Upper lobe of left lung (tissue), 6 donors: ENCODE measurements at regions not wholly inside any gene's neighbourhood (a gene's known extent, or its start where the extent isn't known, plus 50 kb on each side); places are given as distances from the start of the nearest gene placed in this dataset.

Experiments
- ATAC-seq, 2 donors: fragments of 200-7000 bp; cut with Tn5 transposase; one replicate each; pipeline ENCODE4 v1.9.1; 2022; ENCODE audit warnings: mild to moderate bottlenecking in 2 of 2, moderate library complexity in 2 of 2; ENCODE audit not compliant: low FRiP score in 2 of 2
- DNase-seq, 2 donors: peaks; one replicate each; pipeline ENCODE4 v3.0.0-alpha.2; 2019 to 2020
- H3K27ac ChIP-seq, 4 donors: fragments of 200-600 bp; sonication (generic); one replicate each; pipeline ENCODE4 v1.5.1; 2016 to 2019
- H3K27me3 ChIP-seq, 4 donors: fragments of 200-600 bp; sonication (generic); one replicate each; pipeline ENCODE4 v1.5.1; 2017 to 2019
- H3K36me3 ChIP-seq, 4 donors: fragments of 200-600 bp; sonication (generic); one replicate each; pipeline ENCODE4 v1.5.1; 2016 to 2019
- H3K4me1 ChIP-seq, 4 donors: fragments of 200-600 bp; sonication (generic); one replicate each; pipeline ENCODE4 v1.5.1; 2018 to 2019
- H3K4me3 ChIP-seq, 4 donors: fragments of 200-600 bp; sonication (generic); one replicate each; pipeline ENCODE4 v1.5.1; 2017 to 2019; ENCODE audit warnings: mild to moderate bottlenecking in 2 of 4, moderate library complexity in 1 of 4
- H3K9me3 ChIP-seq, 4 donors: fragments of 200-600 bp; sonication (generic); one replicate each; pipeline ENCODE4 v1.5.1; 2018 to 2019
- CTCF ChIP-seq, 6 experiments: fragments of 450-650 bp in 4 of 6; fragments of 200-600 bp in 2 of 6; sonication (generic) in 2 of 6; IDR thresholded peaks; one replicate each; pipeline ENCODE4 v1.5.1; 2016 to 2019; ENCODE audit warnings: antibody characterized with exemption in 6 of 6
- EP300 ChIP-seq, 4 donors: sonication (generic); formaldehyde crosslinking; IDR thresholded peaks; one replicate each; pipeline ENCODE4 v1.5.1; 2017; ENCODE audit warnings: antibody characterized with exemption in 4 of 4, control low read depth in 2 of 4
- POLR2A ChIP-seq, 4 donors: fragments of 450-650 bp; IDR thresholded peaks; one replicate each; pipeline ENCODE4 v1.5.1; 2016 to 2017; ENCODE audit warnings: antibody characterized with exemption in 4 of 4, mild to moderate bottlenecking in 2 of 4
- POLR2AphosphoS5 ChIP-seq, 2 donors: sonication (generic); formaldehyde crosslinking; IDR thresholded peaks; one replicate each; pipeline ENCODE4 v1.5.1; 2017; ENCODE audit warnings: antibody characterized with exemption in 2 of 2
- WGBS, 2 donors: methylation state at CpG; one replicate each; pipeline ENCODE4 v1.1.5; 2017 to 2018; 5-methylcytosine and 5-hydroxymethylcytosine counted together
- donor health status: DM: no; HTN: no; CAD: no; lungs with moderate emphysema.
- donor health status: DM: no; HTN: yes; CAD: no; lungs with severe emphysema.

GRCh38 chr4:107314156-107314555, 278.0 kb upstream of the DKK2 start:
- TF ChIP-seq EP300 (IDR thresholded peaks at IDR 0.05) (no peak), CTCF (IDR thresholded peaks at IDR 0.05) (no peak), POLR2A (IDR thresholded peaks at IDR 0.05) (no peak), POLR2AphosphoS5 (IDR thresholded peaks at IDR 0.05) (no peak)
- no peak for DNase-seq

DNA sequence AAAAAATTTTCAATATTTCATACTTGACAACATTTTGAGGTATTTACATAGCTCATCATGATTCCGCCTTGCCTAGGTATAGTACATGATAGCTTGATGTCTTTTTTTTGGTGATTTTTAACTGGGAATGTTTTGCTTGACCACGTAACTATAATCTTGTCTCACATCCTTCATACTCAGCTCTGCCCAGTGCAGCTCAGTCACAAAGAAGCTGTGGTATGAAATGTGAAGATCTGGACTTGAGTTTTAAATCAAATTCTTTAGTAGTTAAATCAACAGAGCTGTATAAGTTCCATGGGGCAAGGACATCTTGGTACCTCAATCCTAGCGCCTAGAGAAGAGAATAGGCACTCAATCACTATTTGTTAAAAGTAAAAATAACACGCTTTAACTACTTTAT, 276.3 kb upstream of the DKK2 start:
- no peak for DNase-seq
- Histone ChIP-seq H3K4me1 (no peaks in the 10 kb centered on the region), H3K4me3 (no peak overlapping the region), H3K9me3 (no peaks in the 10 kb centered on the region), H3K27me3 (no peaks in the 10 kb centered on the region), H3K36me3 (no peaks in the 10 kb centered on the region), H3K27ac (no peak overlapping the region)
- 85 to 87% methylated on average over 4 of the region's 4 CpGs for WGBS, 2 donors
- TF ChIP-seq POLR2AphosphoS5 (IDR thresholded peaks at IDR 0.05) (no peak), CTCF (IDR thresholded peaks at IDR 0.05) (no peak), POLR2A (IDR thresholded peaks at IDR 0.05) (no peak), EP300 (IDR thresholded peaks at IDR 0.05) (no peak)
- ATAC-seq = no peak

More at GRCh38 chr4:107314156-107314555, 278.0 kb upstream of the DKK2 start:
- H3K36me3 ChIP-seq = no peaks in the 10 kb centered on the region
- no peak overlapping the region for H3K4me3 ChIP-seq
- WGBS, 2 donors = 83 to 89% methylated on average over 1 of the region's 1 CpG
- no peaks in the 10 kb centered on the region for H3K27me3 ChIP-seq
- ATAC-seq = no peak
- no peaks in the 10 kb centered on the region for H3K4me1 ChIP-seq
- no peak overlapping the region for H3K27ac ChIP-seq
- H3K9me3 ChIP-seq = no peaks in the 10 kb centered on the region

DNA sequence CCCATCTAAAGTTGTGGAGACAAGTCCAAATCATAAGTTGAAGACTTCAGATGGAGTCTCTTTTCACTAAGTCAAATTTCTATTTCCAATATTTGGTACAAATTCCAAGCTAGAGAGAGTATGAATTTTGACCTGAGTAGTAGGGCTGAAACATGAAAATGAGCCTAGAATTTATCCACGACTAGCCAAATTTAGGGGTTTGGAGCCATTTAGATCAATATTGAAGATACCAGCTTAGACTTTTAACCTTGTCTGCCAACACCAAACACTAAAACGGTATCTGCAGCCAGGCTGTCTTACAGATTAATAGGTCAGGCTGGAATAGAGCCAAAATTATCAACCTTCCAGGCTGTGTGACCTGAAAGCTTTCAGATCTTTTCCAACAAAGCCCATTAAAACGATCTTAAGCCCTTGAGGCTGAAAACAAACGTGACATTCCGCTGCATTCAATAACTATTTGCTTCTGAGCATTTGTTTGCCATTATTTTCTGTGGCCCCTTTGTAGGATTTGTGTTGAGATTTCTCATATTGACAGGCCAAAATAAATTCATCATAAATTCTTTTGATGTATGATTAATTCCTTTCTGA, 268.7 kb upstream of the DKK2 start:
- no peak for DNase-seq
- no peaks in the 10 kb centered on the region for H3K27me3 ChIP-seq
- H3K4me1 ChIP-seq = no peaks in the 10 kb centered on the region
- no peaks in the 10 kb centered on the region for H3K9me3 ChIP-seq
- no peak overlapping the region for H3K27ac ChIP-seq
- no peak for TF ChIP-seq CTCF (IDR thresholded peaks at IDR 0.05)
- no peak for TF ChIP-seq EP300 (IDR thresholded peaks at IDR 0.05)
- TF ChIP-seq POLR2A (IDR thresholded peaks at IDR 0.05) = no peak
- TF ChIP-seq POLR2AphosphoS5 (IDR thresholded peaks at IDR 0.05) = no peak
- no peaks in the 10 kb centered on the region for H3K36me3 ChIP-seq
- WGBS, 2 donors = 28 to 29% methylated on average over 5 of the region's 5 CpGs
- H3K4me3 ChIP-seq = no peak overlapping the region
- ATAC-seq = no peak

GRCh38 chr4:107299646-107300045, 263.5 kb upstream of the DKK2 start:
- ATAC-seq = no peak

More at GRCh38 chr4:107299646-107300045, 263.5 kb upstream of the DKK2 start:
- no peaks in the 10 kb centered on the region for H3K36me3 ChIP-seq
- H3K9me3 ChIP-seq = no peaks in the 10 kb centered on the region
- TF ChIP-seq EP300 (IDR thresholded peaks at IDR 0.05) (no peak), CTCF (IDR thresholded peaks at IDR 0.05) (no peak)
- H3K27ac ChIP-seq = no peak overlapping the region
- no peak for DNase-seq
- H3K27me3 ChIP-seq = no peaks in the 10 kb centered on the region
- no peaks in the 10 kb centered on the region for H3K4me1 ChIP-seq
- WGBS, 2 donors = 82 to 89% methylated on average over 2 of the region's 2 CpGs
- no peak overlapping the region for H3K4me3 ChIP-seq
